ENCODE measurements at regions not wholly inside any gene's neighbourhood (a gene's known extent, or its start where the extent isn't known, plus 50 kb on each side); places are given as distances from the start of the nearest gene placed in this dataset.
"Not testable (repeated sequence)": the region's sequence is repeated elsewhere in the genome, so short reads cannot be mapped to it uniquely, and the experiment has no call there.

DNA sequence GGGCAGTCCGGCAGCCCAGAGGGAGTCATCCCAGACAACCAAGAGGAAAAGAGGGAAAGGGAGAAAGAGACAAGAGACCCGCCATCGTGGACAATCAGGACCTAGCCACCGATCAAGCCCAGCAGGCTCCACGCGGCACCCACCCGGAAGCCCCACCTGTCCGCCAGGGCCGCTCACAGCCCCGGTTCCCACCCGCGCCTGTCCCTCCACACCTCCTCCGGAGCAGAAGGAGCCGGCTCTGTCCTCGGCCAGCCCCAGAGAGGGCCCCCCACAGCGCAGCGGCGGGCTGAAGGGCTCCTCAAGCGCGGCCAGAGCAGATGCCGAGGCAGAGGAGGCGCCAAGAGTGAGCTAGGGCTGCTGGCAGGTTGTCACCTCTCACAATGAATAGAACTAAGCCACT, 784.7 kb upstream of the FBXO33 start:
- Histone ChIP-seq H3K14ac (ENCODE audit: insufficient read depth, low read length) (no peak overlapping the region; the same call in 1 of the 2 replicates), H3T11ph (ENCODE audit: low read length) (no peak overlapping the region), H3K79me2 (ENCODE audit: insufficient read depth, low read length) (no peaks in the 10 kb centered on the region), H2BK20ac (ENCODE audit: low read depth, low read length, poor library complexity, severe bottlenecking) (no peak overlapping the region), H2BK15ac (ENCODE audit: low read depth, low read length) (no peak overlapping the region), H2BK120ac (ENCODE audit: low read depth, low read length, poor library complexity, severe bottlenecking) (no peak overlapping the region), H2AK5ac (ENCODE audit: insufficient read length, low read length) (no peak overlapping the region), H4K5ac (ENCODE audit: insufficient read length, low read depth, low read length) (no peak overlapping the region), H3K9ac (ENCODE audit: extremely low read depth, insufficient read length, low read length) (no peak overlapping the region), H4K91ac (ENCODE audit: insufficient read length, low read depth, low read length) (no peak overlapping the region), H4K20me1 (ENCODE audit: control insufficient read depth, insufficient read depth, insufficient read length) (no peaks in the 10 kb centered on the region), H3K27me3 (ENCODE audit: insufficient read depth, low read length) (no peaks in the 10 kb centered on the region), H2BK5ac (ENCODE audit: insufficient read length, low read length) (no peak overlapping the region), H4K8ac (replicated peaks; ENCODE audit: insufficient read length, low read depth, low read length) (no peak overlapping the region), H3K18ac (ENCODE audit: insufficient read length, low read depth, low read length) (no peak overlapping the region), H3K79me1 (ENCODE audit: insufficient read depth, low read depth, low read length, poor library complexity, severe bottlenecking) (no peaks in the 10 kb centered on the region), H3K4me2 (ENCODE audit: insufficient read depth, insufficient read length, low read length) (no peak overlapping the region), H3K23ac (ENCODE audit: insufficient read length, low read depth, low read length) (no peak overlapping the region), H3K4me1 (ENCODE audit: insufficient read depth, low read length) (no peaks in the 10 kb centered on the region), H2BK12ac (ENCODE audit: insufficient read length, low read depth, low read length) (no peak overlapping the region), H3K23me2 (ENCODE audit: insufficient read length, low read depth, low read length, poor library complexity, severe bottlenecking) (no peaks in the 10 kb centered on the region), H3K9me3 (ENCODE audit: control insufficient read depth, low read depth, low read length) (no peaks in the 10 kb centered on the region), H2AFZ (ENCODE audit: low read length) (no peak overlapping the region), H3K56ac (ENCODE audit: insufficient read length, low read depth, low read length) (no peak overlapping the region), H3K27ac (ENCODE audit: insufficient read length, low read depth, low read length) (no peak overlapping the region), H3K4ac (ENCODE audit: low read depth, low read length) (no peak overlapping the region)
- Mint-ChIP-seq H3K4me3 (no peak overlapping the region), H3K27ac (no peak overlapping the region), H3K4me1 (no peaks in the 10 kb centered on the region), H3K9me3 (peaks cover 3% of the 10 kb centered on the region in 2 experiments; a peak in 3 of 5 replicates), H3K36me3 (ENCODE audit: insufficient read depth in 1 of 3, low read depth in 3 of 3) (no peaks in the 10 kb centered on the region; a peak in 1 of 7 replicates), H3K27me3 (ENCODE audit: low read depth) (no peaks in the 10 kb centered on the region)
- no CpG with 5 or more reads among the region's 22 CpGs for WGBS (ENCODE audit: extremely low coverage, insufficient read length, low lambda C conversion rate)
- DNase-seq = no peak
- TF ChIP-seq, protein P1, sequence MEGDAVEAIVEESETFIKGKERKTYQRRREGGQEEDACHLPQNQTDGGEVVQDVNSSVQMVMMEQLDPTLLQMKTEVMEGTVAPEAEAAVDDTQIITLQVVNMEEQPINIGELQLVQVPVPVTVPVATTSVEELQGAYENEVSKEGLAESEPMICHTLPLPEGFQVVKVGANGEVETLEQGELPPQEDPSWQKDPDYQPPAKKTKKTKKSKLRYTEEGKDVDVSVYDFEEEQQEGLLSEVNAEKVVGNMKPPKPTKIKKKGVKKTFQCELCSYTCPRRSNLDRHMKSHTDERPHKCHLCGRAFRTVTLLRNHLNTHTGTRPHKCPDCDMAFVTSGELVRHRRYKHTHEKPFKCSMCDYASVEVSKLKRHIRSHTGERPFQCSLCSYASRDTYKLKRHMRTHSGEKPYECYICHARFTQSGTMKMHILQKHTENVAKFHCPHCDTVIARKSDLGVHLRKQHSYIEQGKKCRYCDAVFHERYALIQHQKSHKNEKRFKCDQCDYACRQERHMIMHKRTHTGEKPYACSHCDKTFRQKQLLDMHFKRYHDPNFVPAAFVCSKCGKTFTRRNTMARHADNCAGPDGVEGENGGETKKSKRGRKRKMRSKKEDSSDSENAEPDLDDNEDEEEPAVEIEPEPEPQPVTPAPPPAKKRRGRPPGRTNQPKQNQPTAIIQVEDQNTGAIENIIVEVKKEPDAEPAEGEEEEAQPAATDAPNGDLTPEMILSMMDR (conservative IDR thresholded peaks at IDR 0.05) = no peak

DNA sequence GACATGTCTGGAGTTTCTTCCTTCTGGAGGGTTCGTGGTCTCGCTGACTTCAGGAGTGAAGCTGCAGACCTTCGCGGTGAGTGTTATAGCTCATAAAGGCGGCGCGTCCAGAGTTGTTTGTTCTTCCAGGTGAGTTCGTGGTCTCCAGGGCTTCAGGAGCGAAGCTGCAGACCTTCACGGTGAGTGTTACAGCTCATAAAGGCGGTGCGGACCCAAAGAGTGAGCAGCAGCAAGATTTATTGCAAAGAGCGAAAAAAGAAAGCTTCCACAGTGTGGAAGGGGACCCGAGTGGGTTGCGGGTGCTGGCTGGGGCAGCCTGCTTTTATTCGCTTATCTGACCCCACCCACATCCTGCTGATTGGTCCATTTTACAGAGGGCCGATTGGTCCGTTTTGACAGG, 784.2 kb upstream of the FBXO33 start:
- not testable (repeated sequence) for H3K27me3 Mint-ChIP-seq (ENCODE audit: low read depth); H3K9ac ChIP-seq (ENCODE audit: extremely low read depth, insufficient read length, low read length); H2AK5ac ChIP-seq (ENCODE audit: insufficient read length, low read length); H2AFZ ChIP-seq (ENCODE audit: low read length); H3K27ac ChIP-seq (ENCODE audit: insufficient read length, low read depth, low read length); H2BK5ac ChIP-seq (ENCODE audit: insufficient read length, low read length); H4K20me1 ChIP-seq (ENCODE audit: control insufficient read depth, insufficient read depth, insufficient read length); H3K23ac ChIP-seq (ENCODE audit: insufficient read length, low read depth, low read length); H3K4me1 Mint-ChIP-seq; H3K36me3 Mint-ChIP-seq (ENCODE audit: insufficient read depth in 1 of 3, low read depth in 3 of 3); H4K5ac ChIP-seq (ENCODE audit: insufficient read length, low read depth, low read length); H3K56ac ChIP-seq (ENCODE audit: insufficient read length, low read depth, low read length); H4K91ac ChIP-seq (ENCODE audit: insufficient read length, low read depth, low read length); H3K14ac ChIP-seq (ENCODE audit: insufficient read depth, low read length); H3K9me3 ChIP-seq (ENCODE audit: control insufficient read depth, low read depth, low read length); H3K4me3 Mint-ChIP-seq; H3K23me2 ChIP-seq (ENCODE audit: insufficient read length, low read depth, low read length, poor library complexity, severe bottlenecking); H3K9me3 Mint-ChIP-seq; H2BK12ac ChIP-seq (ENCODE audit: insufficient read length, low read depth, low read length); H3T11ph ChIP-seq (ENCODE audit: low read length); DNase-seq; H2BK15ac ChIP-seq (ENCODE audit: low read depth, low read length); H3K79me2 ChIP-seq (ENCODE audit: insufficient read depth, low read length); H3K79me1 ChIP-seq (ENCODE audit: insufficient read depth, low read depth, low read length, poor library complexity, severe bottlenecking); H3K4ac ChIP-seq (ENCODE audit: low read depth, low read length); H3K27me3 ChIP-seq (ENCODE audit: insufficient read depth, low read length); H2BK20ac ChIP-seq (ENCODE audit: low read depth, low read length, poor library complexity, severe bottlenecking); H3K4me2 ChIP-seq (ENCODE audit: insufficient read depth, insufficient read length, low read length); H2BK120ac ChIP-seq (ENCODE audit: low read depth, low read length, poor library complexity, severe bottlenecking); H3K18ac ChIP-seq (ENCODE audit: insufficient read length, low read depth, low read length); H3K4me1 ChIP-seq (ENCODE audit: insufficient read depth, low read length); H4K8ac ChIP-seq (replicated peaks; ENCODE audit: insufficient read length, low read depth, low read length)
- peak overlapping the region in 2 of 3 experiments; percentile 50 to 76; a peak in 2 of 7 replicates for H3K27ac Mint-ChIP-seq
- WGBS (ENCODE audit: extremely low coverage, insufficient read length, low lambda C conversion rate) = no CpG with 5 or more reads among the region's 18 CpGs
